ENCODE measurements at regions not wholly inside any gene's neighbourhood (a gene's known extent, or its start where the extent isn't known, plus 50 kb on each side); places are given as distances from the start of the nearest gene placed in this dataset.

GRCh38 chr18:39946623-39947061 is 2008.4 kb upstream of the PIK3C3 start:
- TF ChIP-seq POLR2AphosphoS5 (IDR thresholded peaks at IDR 0.05) (no peak), CTCF (IDR thresholded peaks at IDR 0.05 in 8 of 11, conservative IDR thresholded peaks at IDR 0.05 in 3 of 11) (no peak)
